ENCODE measurements at regions not wholly inside any gene's neighbourhood (a gene's known extent, or its start where the extent isn't known, plus 50 kb on each side); places are given as distances from the start of the nearest gene placed in this dataset.
A peak's percentile ranks its signal among the peaks of the same experiment; 100 is the strongest.
"Not testable (repeated sequence)": the region's sequence is repeated elsewhere in the genome, so short reads cannot be mapped to it uniquely, and the experiment has no call there.

GRCh38 chr7:76723928-76724327, 96.8 kb upstream of the POMZP3 start:
- DNase-seq, result not testable (repeated sequence)

GRCh38 chr7:76716551-76716950, 89.5 kb upstream of the POMZP3 start:
- DNase-seq, result not testable (repeated sequence)

GRCh38 chr7:76712926-76713325, 85.8 kb upstream of the POMZP3 start:
- DNase-seq, result not testable (repeated sequence)

- not testable (repeated sequence) for DNase-seq
Observed at GRCh38 chr7:76711648-76712047, 84.6 kb upstream of the POMZP3 start.

GRCh38 chr7:76709703-76710102, 82.6 kb upstream of the POMZP3 start:
- not testable (repeated sequence) for DNase-seq

GRCh38 chr7:76708446-76708845, 81.4 kb upstream of the POMZP3 start:
- DNase-seq, result not testable (repeated sequence)

- DNase-seq, result not testable (repeated sequence)
Observed at GRCh38 chr7:76703815-76704214, 76.7 kb upstream of the POMZP3 start.

- not testable (repeated sequence) for DNase-seq
Observed at GRCh38 chr7:76686277-76686676, 59.2 kb upstream of the POMZP3 start.

DNA sequence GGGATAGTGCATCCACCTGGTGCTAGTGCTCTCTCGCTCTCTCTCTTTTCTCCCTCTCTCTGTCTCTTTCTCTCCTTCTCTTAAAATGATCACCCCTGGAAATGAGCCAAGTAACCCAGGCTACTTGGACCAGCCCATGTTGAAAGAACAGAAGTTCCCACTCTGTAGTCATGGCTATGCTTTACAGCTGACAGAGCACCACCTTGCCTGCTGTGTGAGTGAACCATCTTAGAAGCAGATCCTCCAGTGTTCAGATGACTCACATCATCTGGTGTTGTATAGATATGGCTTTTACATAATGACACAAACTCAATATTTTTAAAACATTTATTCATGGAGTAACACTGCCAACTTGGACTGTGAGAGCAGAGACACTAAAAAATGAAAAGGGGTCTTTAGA, 57.7 kb upstream of the POMZP3 start:
- not testable (repeated sequence) for DNase-seq

DNA sequence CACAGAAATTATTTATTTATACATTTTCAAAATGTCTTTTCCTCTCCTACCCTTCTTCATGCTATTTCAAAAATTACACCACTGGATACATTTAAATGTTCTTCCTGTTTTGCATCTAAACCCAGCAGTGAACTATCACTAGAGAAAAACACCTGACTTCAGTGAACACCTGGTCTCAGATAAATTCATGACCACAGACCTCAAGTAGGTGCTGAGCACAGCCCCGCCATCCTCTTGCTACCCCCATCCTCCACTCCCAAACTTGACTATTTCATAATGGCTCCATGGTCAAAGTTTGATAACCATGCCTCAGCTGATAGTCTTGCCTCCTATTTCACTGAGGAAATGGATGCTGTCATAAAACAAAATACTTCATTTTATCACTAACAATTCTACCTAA, 56.6 kb upstream of the POMZP3 start:
- not testable (repeated sequence) for DNase-seq

DNA sequence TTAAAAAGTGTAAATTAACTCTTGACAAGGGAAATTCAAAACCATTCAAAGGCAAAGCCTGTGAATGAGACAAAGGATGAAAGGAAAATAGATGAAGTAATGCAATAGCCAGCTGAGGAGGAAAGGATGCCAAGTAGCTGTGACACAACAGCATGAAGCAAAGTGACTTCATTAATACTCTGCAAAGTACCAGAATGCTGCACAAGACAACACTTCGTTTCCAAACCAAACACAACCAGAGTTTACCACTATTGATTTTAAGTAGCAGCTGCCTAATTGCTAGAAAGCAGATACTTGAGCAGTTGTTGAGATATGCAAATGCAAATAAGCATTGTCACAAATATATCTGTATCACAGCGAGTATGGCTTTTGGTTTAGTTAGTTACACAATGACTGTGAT, 54.7 kb upstream of the POMZP3 start:
- peak in 4 of 51 donors; percentile 1 to 9 (median 4) for DNase-seq

DNA sequence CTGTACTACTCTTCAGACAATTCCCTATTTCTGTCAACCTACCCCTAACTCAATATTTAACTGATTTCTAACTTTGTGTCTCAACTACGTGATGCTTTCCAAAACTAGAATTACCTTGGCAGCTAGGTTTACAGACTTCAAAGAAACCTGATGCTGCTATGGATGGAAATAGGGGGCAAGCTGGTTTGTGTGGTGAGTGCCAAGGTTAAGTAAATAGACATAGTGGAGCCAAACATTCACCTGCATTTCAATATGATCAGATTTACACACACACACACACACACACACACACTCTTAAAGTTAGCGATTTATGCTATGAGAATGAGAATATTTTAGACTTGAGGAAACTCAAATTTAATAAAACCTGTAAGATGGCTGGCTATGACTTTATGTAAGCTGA, 52.1 kb upstream of the POMZP3 start:
- DNase-seq, result not testable (repeated sequence)

DNA sequence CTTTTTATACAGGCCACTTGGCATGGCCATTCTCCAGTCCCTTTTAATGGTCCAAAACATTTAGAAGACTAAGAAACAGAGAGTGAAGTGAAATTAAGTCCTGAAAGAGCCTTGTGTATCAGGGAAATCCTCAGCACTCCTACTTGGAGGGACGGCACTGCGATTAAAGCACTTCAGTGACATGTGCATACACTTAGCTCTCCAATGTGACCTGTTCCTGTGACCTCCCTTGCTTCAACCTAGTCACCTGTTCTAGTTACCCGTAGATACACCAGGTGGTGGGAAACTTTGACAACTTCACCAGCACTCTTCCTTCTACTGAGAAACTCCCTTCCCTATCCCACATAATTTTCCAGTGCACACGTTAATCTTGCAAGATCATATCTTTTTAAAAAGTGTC, 51.4 kb upstream of the POMZP3 start:
- DNase-seq, result not testable (repeated sequence)

GRCh38 chr7:76676890-76677289, 49.8 kb upstream of the POMZP3 start:
- not testable (repeated sequence) for DNase-seq
